22Rv1 (cell line): ENCODE measurements at regions not wholly inside any gene's neighbourhood (a gene's known extent, or its start where the extent isn't known, plus 50 kb on each side); places are given as distances from the start of the nearest gene placed in this dataset.

Experiments
- H3K27ac ChIP-seq: fragments of 450-650 bp; 2 replicates; pipeline ENCODE4 v1.5.1; 2017
- CTCF ChIP-seq: fragments of 450-650 bp; IDR thresholded peaks from 2 replicates; pipeline ENCODE4 v1.5.1; 2017; ENCODE audit warnings: mild to moderate bottlenecking
- ZFX ChIP-seq: fragments of 450-650 bp; IDR thresholded peaks from 2 replicates; pipeline ENCODE4 v1.6.1; 2017; ENCODE audit warnings: antibody characterized with exemption, borderline replicate concordance

DNA sequence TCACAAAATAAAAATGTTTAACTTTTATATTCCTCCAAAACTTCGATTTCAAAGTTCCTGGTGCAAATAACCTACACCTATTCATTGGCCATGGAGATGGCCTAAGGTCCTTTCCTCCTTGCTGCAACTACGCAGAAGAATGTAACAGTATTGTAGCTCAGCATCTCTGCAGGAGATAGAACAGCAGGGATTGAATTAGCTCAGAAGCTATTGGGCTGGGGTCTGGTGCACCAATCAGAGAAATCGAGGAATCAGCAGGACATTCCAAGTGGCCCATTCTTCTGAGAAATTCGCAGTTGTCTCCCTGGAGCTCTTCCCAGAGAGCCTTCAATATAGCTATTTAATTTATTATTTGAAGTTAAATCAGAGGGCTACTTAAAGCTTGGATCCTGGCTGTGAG is 560.6 kb downstream of the GATA3 start:
- no peak overlapping the region for H3K27ac ChIP-seq

DNA sequence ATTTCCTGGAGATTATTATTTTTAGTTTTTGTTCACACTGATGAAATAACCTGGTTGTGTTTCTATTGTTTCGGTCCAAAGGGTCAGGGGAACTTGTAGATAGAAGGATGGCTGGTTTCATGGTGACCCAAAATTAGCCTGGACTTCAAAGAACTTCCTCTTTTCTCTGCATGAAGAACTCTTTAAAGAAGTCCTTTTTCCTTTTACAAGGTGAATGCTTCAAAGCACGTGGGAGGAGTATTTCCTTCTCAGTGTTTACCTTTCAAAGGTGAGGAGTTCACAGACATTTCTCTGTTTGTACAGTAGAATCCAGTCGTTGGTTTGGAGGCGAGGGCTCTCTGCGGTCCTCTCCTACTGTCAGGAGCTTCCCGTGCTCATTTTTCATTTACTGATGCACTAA is 561.7 kb downstream of the GATA3 start:
- TF ChIP-seq CTCF: no peak
- no peak for TF ChIP-seq ZFX
- H3K27ac ChIP-seq: no peak overlapping the region

More for the DNA sequence above, 560.6 kb downstream of the GATA3 start:
- no peak for TF ChIP-seq CTCF
- no peak for TF ChIP-seq ZFX

DNA sequence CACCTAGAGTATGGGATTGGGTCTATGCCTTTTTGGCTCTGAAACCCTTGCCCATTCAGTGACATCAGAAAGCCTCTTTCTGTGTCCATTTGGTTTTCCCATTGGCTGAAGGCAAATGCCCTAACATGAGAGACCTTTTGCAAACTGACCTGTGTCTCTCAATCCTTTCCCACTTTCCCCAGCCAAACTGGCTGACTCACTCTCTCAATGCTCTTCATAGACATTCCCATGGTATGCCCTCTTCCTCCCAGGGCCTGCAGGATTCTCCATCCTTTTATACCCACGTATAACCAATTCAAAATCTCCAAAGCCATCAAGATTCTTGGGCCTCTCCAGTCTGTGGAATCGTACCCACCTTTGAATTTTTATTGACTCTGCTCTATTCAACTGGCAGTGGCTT is 563.3 kb downstream of the GATA3 start:
- no peak overlapping the region for H3K27ac ChIP-seq
- no peak for TF ChIP-seq ZFX
- no peak for TF ChIP-seq CTCF

- TF ChIP-seq CTCF (no peak), ZFX (no peak)
- no peak overlapping the region for H3K27ac ChIP-seq
Observed at GRCh38 chr10:8618834-8619233, 564.3 kb downstream of the GATA3 start.

DNA sequence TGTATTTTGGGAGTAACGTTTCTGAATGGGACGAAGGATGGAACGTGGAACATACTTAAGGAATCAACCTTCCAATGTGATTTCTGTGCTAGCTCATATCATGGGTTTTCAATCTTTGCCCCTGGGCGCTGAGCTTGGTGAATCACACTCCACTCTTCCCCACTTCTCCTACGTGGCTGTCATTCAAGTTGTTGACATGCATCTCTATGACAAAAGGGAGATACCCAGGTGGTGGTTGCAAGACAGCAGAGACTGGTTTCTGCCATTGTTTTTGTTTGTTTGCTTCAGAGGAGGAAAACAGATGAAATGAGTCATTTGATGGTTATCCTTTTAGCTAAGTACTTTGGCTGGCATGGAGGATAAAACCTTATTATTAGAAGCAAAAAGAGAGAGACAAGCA is 573.9 kb downstream of the GATA3 start:
- H3K27ac ChIP-seq: no peak overlapping the region
- TF ChIP-seq CTCF (no peak), ZFX (no peak)

GRCh38 chr10:8633909-8634308 is 579.4 kb downstream of the GATA3 start:
- TF ChIP-seq ZFX: no peak
- no peak for TF ChIP-seq CTCF
- H3K27ac ChIP-seq: no peak overlapping the region

GRCh38 chr10:8636371-8636770 is 581.9 kb downstream of the GATA3 start:
- TF ChIP-seq CTCF (no peak), ZFX (no peak)

More at GRCh38 chr10:8636371-8636770, 581.9 kb downstream of the GATA3 start:
- no peak overlapping the region for H3K27ac ChIP-seq
